ENCODE measurements at regions not wholly inside any gene's neighbourhood (a gene's known extent, or its start where the extent isn't known, plus 50 kb on each side); places are given as distances from the start of the nearest gene placed in this dataset.
"Not testable (repeated sequence)": the region's sequence is repeated elsewhere in the genome, so short reads cannot be mapped to it uniquely, and the experiment has no call there.

DNA sequence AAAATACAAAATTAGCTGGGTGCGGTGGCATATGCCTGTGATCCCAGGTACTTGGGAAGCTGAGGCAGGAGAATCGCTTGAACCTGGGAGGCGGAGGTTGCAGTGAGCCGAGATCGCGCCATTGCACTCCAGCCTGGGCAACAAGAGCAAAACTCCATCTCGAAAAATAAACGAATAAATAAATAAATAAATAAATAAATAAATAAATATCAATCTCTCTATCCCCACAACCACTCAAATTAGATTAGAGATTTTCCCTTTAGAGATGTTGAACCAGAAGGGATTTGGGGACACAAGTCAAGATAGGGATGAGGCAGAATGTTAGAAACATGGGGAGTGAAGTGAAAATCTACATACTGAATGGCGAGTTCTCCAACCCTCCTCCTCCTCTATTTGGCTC is 82.5 kb upstream of the TBCA start:
- 79 to 84% methylated on average over 5 to 6 of the region's 9 CpGs for WGBS, 2 experiments
- H3K9me3 ChIP-seq (ENCODE audit: control insufficient read depth, low read length) = not testable (repeated sequence)
- H3K27me3 ChIP-seq (ENCODE audit: control insufficient read depth, insufficient read depth, low read length, poor library complexity, severe bottlenecking) = peaks cover 15% of the 10 kb centered on the region

DNA sequence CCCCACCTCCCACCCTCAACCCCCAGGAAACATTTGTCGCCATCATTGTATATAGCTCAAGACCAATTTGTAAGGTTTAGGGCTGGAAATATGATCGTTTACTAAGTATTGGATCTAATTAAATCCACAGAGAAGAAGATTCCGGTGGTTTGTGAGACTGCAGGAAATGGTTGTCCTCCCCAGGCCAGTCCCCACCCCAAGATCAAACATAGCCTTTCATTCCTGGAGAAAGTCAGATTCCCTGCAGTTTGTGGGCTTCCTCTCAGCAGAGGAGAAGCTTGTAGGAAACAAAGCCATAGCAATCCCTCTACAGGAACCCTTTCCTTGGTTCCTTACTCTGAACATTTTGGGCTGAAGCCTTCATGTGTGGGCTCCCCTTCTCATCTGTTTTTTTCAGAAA is 79.2 kb upstream of the TBCA start:
- Histone ChIP-seq H3K9me3 (ENCODE audit: control insufficient read depth, low read length) (no peaks in the 10 kb centered on the region), H3K27me3 (ENCODE audit: control insufficient read depth, insufficient read depth, low read length, poor library complexity, severe bottlenecking) (peaks cover 43% of the 10 kb centered on the region), H3K4me3 (ENCODE audit: insufficient read depth, low read depth, low read length) (no peak overlapping the region), H3K27ac (ENCODE audit: insufficient read depth, low read depth, low read length, poor library complexity, severe bottlenecking) (no peak overlapping the region), H3K4me1 (ENCODE audit: control insufficient read depth, insufficient read depth, low read length) (peaks cover 22% of the 10 kb centered on the region), H3K36me3 (ENCODE audit: control insufficient read depth, insufficient read depth, low read length) (no peaks in the 10 kb centered on the region)
- 74 to 81% methylated on average over 2 to 3 of the region's 3 CpGs for WGBS, 2 experiments

More for the DNA sequence above, 82.5 kb upstream of the TBCA start:
- not testable (repeated sequence) for H3K4me1 ChIP-seq (ENCODE audit: control insufficient read depth, insufficient read depth, low read length); H3K36me3 ChIP-seq (ENCODE audit: control insufficient read depth, insufficient read depth, low read length); H3K27ac ChIP-seq (ENCODE audit: insufficient read depth, low read depth, low read length, poor library complexity, severe bottlenecking); H3K4me3 ChIP-seq (ENCODE audit: insufficient read depth, low read depth, low read length)

DNA sequence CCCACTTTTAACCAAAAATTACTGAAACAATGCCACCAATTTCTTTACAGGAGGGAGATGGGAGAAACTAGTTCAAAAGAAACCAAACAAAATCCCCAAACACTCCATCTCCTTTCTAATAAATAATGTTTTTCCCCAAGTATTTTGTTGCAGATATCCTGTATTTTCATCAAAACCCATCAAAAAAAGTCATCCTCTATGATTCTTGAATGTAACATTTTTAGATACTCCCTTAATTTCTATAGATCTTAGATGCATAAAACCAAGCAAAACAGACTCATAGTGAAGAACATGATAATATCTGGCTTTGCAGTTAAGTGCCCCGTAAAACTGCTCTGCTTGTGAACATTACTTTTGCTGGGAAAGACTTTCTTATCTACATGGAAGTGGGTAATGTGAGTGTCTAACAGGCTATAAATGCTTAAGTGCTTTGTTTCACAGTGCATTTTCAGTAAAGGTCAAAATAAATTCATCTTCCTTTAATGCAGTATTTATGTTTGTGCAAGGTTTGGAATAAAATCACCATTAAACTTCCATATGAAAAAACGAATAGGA is 77.3 kb upstream of the TBCA start:
- Histone ChIP-seq H3K9me3 (ENCODE audit: control insufficient read depth, low read length) (no peaks in the 10 kb centered on the region), H3K27ac (ENCODE audit: insufficient read depth, low read depth, low read length, poor library complexity, severe bottlenecking) (no peak overlapping the region), H3K4me1 (ENCODE audit: control insufficient read depth, insufficient read depth, low read length) (peaks cover 41% of the 10 kb centered on the region), H3K27me3 (ENCODE audit: control insufficient read depth, insufficient read depth, low read length, poor library complexity, severe bottlenecking) (peaks cover 63% of the 10 kb centered on the region), H3K36me3 (ENCODE audit: control insufficient read depth, insufficient read depth, low read length) (no peaks in the 10 kb centered on the region), H3K4me3 (ENCODE audit: insufficient read depth, low read depth, low read length) (no peak overlapping the region)
- 63 to 90% methylated on average over 1 of the region's 2 CpGs for WGBS, 2 experiments

DNA sequence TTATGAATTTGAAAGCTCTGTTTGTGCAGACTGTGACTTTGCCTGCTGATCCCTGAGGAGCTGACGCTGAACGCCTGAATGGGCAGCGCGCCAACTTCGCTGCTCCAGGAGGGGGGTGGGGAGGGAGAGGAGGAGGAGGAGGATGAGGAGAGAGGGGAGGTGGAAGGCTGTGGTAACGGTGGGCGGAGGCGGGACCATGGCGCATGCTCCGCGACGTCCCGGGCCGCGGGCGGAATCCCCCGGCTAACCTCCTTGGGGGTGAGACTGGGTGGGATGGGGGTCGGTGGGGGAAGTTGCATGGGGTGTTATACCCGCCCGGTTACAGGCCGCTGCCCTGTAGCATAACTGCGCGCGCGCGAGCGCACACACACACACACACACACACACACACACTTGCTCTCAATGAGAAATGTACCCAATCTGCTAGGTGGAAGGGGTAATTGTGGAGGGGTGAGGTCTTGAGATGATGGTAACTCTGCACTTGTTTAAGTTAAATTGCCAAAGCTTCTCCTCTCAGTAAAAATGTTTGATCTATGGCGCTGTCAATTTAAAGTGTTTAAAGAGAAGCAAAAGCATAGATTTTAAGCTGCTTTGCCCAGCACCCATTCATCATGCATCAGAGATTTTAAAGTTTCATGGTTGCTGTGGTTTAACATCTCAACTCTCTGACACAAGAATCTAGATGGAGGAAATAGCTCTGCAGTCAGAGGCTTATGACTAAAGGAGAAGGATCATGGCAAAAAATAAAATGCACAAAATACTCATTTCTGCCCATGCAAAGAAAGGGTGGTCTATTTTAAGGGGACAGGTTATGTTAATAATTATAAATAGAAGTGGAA is 76.6 kb upstream of the TBCA start:
- H3K4me3 ChIP-seq (ENCODE audit: insufficient read depth, low read depth, low read length) = peak overlapping the region; percentile 52
- H3K9me3 ChIP-seq (ENCODE audit: control insufficient read depth, low read length) = no peaks in the 10 kb centered on the region
- H3K36me3 ChIP-seq (ENCODE audit: control insufficient read depth, insufficient read depth, low read length) = no peaks in the 10 kb centered on the region
- peaks cover 69% of the 10 kb centered on the region for H3K27me3 ChIP-seq (ENCODE audit: control insufficient read depth, insufficient read depth, low read length, poor library complexity, severe bottlenecking)
- no peak overlapping the region for H3K27ac ChIP-seq (ENCODE audit: insufficient read depth, low read depth, low read length, poor library complexity, severe bottlenecking)
- 1 to 2% methylated on average over 17 to 19 of the region's 28 CpGs for WGBS, 2 experiments
- peaks cover 47% of the 10 kb centered on the region for H3K4me1 ChIP-seq (ENCODE audit: control insufficient read depth, insufficient read depth, low read length)

DNA sequence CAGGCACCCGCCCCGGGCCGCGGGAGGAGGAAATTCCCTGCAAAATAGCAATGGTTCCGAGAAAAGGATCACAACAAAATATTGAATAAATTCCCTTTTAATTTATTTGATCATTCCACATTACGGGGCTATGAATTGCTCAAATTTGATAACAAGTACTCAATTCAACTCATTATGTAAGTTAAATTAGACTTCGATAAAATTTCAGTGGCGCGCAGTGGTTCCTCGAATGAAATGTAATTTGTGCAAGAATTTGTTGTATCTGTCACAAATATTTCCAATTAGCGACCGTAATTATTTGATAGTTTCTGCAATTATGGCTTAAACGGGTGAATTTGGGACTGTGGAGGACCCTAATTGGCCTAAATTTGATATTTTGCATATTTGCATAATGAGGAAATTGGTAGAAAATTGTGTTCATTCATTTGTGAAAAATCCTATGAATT is 76.0 kb upstream of the TBCA start:
- no peak overlapping the region for H3K27ac ChIP-seq (ENCODE audit: insufficient read depth, low read depth, low read length, poor library complexity, severe bottlenecking)
- 2 to 3% methylated on average over 12 of the region's 13 CpGs for WGBS, 2 experiments
- no peaks in the 10 kb centered on the region for H3K9me3 ChIP-seq (ENCODE audit: control insufficient read depth, low read length)
- H3K36me3 ChIP-seq (ENCODE audit: control insufficient read depth, insufficient read depth, low read length) = no peaks in the 10 kb centered on the region
- H3K4me3 ChIP-seq (ENCODE audit: insufficient read depth, low read depth, low read length) = peak overlapping the region; percentile 52
- H3K27me3 ChIP-seq (ENCODE audit: control insufficient read depth, insufficient read depth, low read length, poor library complexity, severe bottlenecking) = peaks cover 76% of the 10 kb centered on the region
- H3K4me1 ChIP-seq (ENCODE audit: control insufficient read depth, insufficient read depth, low read length) = peaks cover 52% of the 10 kb centered on the region

DNA sequence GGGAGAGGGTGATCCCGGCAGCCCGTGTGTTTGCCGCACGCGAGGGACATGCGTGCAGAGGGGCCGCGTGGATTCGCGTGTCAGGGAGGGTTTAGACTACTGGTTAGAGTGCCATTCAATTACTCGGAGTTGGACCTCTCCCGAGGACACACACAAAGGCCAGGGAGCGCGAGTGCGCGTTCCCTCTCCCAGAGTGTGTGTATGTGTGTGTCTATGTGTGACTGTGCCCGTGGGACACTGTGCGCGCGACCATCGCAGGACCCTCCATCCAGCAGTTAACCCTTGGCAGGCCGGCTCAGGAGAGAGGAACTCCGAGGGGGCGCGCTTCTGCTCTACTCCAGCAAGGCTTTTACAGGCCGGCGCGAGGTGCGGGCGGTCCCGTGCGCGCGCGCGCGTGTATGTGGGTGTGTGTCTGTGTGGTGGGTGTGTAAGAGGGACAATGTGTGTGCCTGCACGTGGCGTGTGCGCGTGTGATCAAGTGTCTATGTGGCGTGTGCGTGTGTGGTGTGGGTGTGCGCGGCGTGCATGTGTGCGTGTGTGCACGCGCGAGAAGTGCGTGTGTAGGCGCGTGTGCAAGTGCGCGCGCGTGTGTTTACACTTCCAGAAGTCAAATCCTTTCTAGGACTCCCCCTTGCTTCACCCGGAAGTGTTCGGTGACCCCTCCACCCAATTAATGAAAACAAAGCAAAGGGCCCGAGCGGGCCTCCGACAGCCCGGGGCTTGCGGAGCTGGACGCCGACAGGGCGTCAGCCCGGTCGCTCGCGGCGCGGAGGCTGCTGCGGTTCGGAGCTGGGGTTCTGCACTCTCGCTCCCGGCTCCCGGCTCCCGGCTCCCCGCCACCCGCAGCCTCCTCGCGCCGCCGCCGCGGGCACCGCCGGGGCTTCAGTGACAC is 75.3 kb upstream of the TBCA start:
- H3K4me1 ChIP-seq (ENCODE audit: control insufficient read depth, insufficient read depth, low read length) = peaks cover 58% of the 10 kb centered on the region
- H3K27ac ChIP-seq (ENCODE audit: insufficient read depth, low read depth, low read length, poor library complexity, severe bottlenecking) = no peak overlapping the region

DNA sequence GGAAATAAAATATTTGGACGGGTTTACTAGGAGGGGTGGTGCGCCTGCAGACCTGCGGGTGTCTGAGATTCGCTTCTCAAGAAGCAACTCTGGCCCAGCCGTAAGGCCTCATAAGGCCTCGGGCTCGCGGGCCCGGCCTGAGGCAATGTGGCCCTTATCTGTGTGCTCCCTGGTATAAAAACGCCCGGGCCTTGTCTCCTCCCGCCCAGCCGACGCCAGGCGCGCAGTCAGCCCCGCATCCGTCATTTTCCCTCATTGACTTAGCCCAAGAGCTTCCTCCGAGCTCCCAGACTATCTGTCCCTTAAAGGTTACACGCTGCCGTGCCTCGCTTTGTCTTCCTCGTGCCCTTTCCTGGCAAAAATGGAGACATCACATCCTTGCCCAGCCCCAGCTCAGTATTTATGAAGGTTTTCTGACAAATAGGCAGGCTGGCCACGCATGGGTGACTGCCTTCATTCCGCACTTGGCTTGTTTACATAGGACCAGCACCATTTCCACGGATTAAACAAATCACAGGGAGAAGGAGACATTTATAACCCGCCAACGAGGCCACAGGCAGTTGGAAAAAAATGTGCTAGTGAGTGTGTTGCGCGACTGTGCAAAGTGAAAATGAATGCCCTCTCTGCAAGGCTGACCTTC is 74.5 kb upstream of the TBCA start:
- Histone ChIP-seq H3K4me3 (ENCODE audit: insufficient read depth, low read depth, low read length) (no peak overlapping the region), H3K27me3 (ENCODE audit: control insufficient read depth, insufficient read depth, low read length, poor library complexity, severe bottlenecking) (peaks cover 90% of the 10 kb centered on the region), H3K4me1 (ENCODE audit: control insufficient read depth, insufficient read depth, low read length) (peaks cover 58% of the 10 kb centered on the region), H3K36me3 (ENCODE audit: control insufficient read depth, insufficient read depth, low read length) (no peaks in the 10 kb centered on the region), H3K27ac (ENCODE audit: insufficient read depth, low read depth, low read length, poor library complexity, severe bottlenecking) (no peak overlapping the region), H3K9me3 (ENCODE audit: control insufficient read depth, low read length) (no peaks in the 10 kb centered on the region)
- 12 to 16% methylated on average over 30 of the region's 30 CpGs for WGBS, 2 experiments

More for the DNA sequence above, 75.3 kb upstream of the TBCA start:
- Histone ChIP-seq H3K36me3 (ENCODE audit: control insufficient read depth, insufficient read depth, low read length) (no peaks in the 10 kb centered on the region), H3K4me3 (ENCODE audit: insufficient read depth, low read depth, low read length) (peak overlapping the region; percentile 52), H3K9me3 (ENCODE audit: control insufficient read depth, low read length) (no peaks in the 10 kb centered on the region), H3K27me3 (ENCODE audit: control insufficient read depth, insufficient read depth, low read length, poor library complexity, severe bottlenecking) (peaks cover 82% of the 10 kb centered on the region)
- 3 to 4% methylated on average over 89 of the region's 89 CpGs for WGBS, 2 experiments

DNA sequence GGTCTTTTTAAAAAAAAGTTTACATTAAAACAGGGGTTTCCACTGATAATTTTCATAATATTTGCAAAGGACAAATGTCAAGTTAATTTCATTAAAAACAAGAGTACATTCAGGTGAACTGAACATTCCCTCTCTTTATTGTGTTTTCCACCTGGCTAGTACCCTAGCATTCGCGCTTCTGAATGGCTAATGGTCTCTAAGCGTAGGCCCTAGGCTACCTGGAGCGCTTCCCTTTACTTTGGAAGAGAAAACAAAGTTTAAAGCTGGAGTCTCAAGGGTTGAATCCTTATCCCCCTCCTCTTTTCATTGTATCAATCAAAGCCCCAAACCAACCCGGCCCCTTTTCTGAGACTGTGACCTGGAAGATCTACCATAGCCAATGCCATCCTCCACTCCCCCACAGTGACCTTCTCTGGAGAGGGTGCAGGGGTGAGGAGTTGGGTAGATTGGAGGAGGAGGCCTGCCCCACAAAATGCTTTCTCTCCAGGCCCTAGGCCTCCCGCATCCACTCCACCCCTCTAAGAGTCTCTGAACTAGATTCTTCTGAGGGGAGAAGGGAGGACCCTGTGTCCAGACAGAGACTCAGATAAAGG is 73.3 kb upstream of the TBCA start:
- H3K36me3 ChIP-seq (ENCODE audit: control insufficient read depth, insufficient read depth, low read length) = no peaks in the 10 kb centered on the region
- H3K4me1 ChIP-seq (ENCODE audit: control insufficient read depth, insufficient read depth, low read length) = peaks cover 66% of the 10 kb centered on the region
- peaks cover 100% of the 10 kb centered on the region for H3K27me3 ChIP-seq (ENCODE audit: control insufficient read depth, insufficient read depth, low read length, poor library complexity, severe bottlenecking)
- H3K4me3 ChIP-seq (ENCODE audit: insufficient read depth, low read depth, low read length) = no peak overlapping the region
- no peak overlapping the region for H3K27ac ChIP-seq (ENCODE audit: insufficient read depth, low read depth, low read length, poor library complexity, severe bottlenecking)
- no peaks in the 10 kb centered on the region for H3K9me3 ChIP-seq (ENCODE audit: control insufficient read depth, low read length)
- WGBS, 2 experiments = 3 to 10% methylated on average over 6 of the region's 6 CpGs

DNA sequence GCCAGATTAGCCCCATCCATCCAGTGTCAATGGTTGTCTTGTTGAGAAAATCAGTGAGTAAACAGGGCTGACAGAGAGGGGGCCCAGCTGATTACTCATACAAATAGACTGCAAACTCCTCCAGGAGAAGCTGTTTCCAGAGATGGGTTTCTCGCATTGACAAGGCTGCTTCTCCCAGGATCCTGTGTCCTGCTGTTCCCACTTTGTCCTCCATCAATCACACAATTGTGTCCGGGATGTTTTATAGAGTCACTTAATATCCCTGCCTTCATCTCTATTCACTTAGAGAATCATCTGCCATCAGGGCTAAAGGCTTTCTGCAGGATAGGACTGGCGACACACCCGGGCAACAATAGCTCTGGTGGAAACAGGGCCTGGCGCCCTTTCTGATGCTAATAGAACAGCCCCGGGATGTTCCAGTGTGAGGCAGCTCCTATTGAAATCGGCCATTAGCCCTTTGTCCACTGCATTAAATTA is 71.7 kb upstream of the TBCA start:
- H3K27ac ChIP-seq (ENCODE audit: insufficient read depth, low read depth, low read length, poor library complexity, severe bottlenecking) = peak overlapping the region; percentile 56

More for the DNA sequence above, 71.7 kb upstream of the TBCA start:
- 0% methylated on average over 7 of the region's 7 CpGs for WGBS, 2 experiments
- Histone ChIP-seq H3K4me3 (ENCODE audit: insufficient read depth, low read depth, low read length) (no peak overlapping the region), H3K4me1 (ENCODE audit: control insufficient read depth, insufficient read depth, low read length) (peaks cover 75% of the 10 kb centered on the region), H3K36me3 (ENCODE audit: control insufficient read depth, insufficient read depth, low read length) (no peaks in the 10 kb centered on the region), H3K9me3 (ENCODE audit: control insufficient read depth, low read length) (no peaks in the 10 kb centered on the region), H3K27me3 (ENCODE audit: control insufficient read depth, insufficient read depth, low read length, poor library complexity, severe bottlenecking) (peaks cover 100% of the 10 kb centered on the region)
